ENCODE measurements at regions not wholly inside any gene's neighbourhood (a gene's known extent, or its start where the extent isn't known, plus 50 kb on each side); places are given as distances from the start of the nearest gene placed in this dataset.

DNA sequence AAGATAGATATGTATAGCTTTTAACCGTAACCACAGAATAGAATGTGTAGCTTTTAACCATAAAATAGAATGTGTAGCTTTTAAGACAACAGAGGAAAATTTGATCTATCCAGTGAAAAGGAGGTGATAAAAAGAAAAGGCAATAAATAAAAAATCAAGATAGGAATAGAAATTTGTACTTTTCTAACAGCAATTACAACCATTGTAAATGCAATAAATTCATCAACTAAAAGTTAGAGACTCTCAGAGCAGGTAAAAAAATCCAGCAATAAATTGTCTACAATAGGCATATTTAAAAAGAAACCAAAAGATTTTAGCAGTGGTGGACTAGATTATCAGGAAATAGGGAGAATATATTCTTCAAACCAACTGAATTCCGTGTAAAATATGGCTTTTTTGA is 63.8 kb upstream of the ABHD2 start:
- Histone ChIP-seq H3K4me3 (no peak overlapping the region), H3K36me3 (ENCODE audit: control insufficient read depth, insufficient read depth, low read length) (no peaks in the 10 kb centered on the region), H3K27ac (ENCODE audit: extremely low read depth, low read depth, low read length) (no peak overlapping the region), H4K20me1 (replicated peaks; ENCODE audit: control insufficient read depth, insufficient read depth, low read length) (no peaks in the 10 kb centered on the region), H3K4me1 (replicated peaks in 1 of 2; ENCODE audit: control insufficient read depth in 2 of 2, insufficient read depth in 2 of 2, low read length in 2 of 2) (peaks cover 2 to 6% of the 10 kb centered on the region in 2 experiments; a peak in 1 of 5 replicates), H3K4me2 (ENCODE audit: insufficient read depth, low read length) (no peak overlapping the region), H3K27me3 (ENCODE audit: control insufficient read depth in 2 of 2, insufficient read depth in 2 of 2, low read length in 2 of 2) (no peaks in the 10 kb centered on the region), H3K9ac (ENCODE audit: insufficient read depth in 1 of 2, low read depth in 2 of 2, low read length in 2 of 2) (no peak overlapping the region), H2AFZ (ENCODE audit: low read depth, low read length) (no peak overlapping the region), H3K9me1 (ENCODE audit: control insufficient read depth, insufficient read depth, low read length) (no peaks in the 10 kb centered on the region), H3K9me3 (replicated peaks; ENCODE audit: control insufficient read depth, insufficient read depth, low read depth, low read length) (no peaks in the 10 kb centered on the region), H3K79me2 (ENCODE audit: control insufficient read depth, insufficient read depth, low read length) (no peaks in the 10 kb centered on the region)
- DNase-seq (ENCODE audit: extremely low read depth in 1 of 4, low spot score in 3 of 4) (no peak), FAIRE-seq (no peak), ATAC-seq (no peak)
- intact Hi-C loops (cut with micrococcal nuclease) (no loop called here), in situ Hi-C loops (cut with MboI) (no loop called here)
- BruUV-seq (replicated peaks), result no TSS peak
- WGBS (ENCODE audit: insufficient coverage, low coverage, missing lambda C conversion rate), result 42% methylated on average over 2 of the region's 2 CpGs
- POLR2A ChIA-PET, result no interaction called here
- TF ChIP-seq ZNF354B (CRISPR knock-in tag; IDR thresholded peaks at IDR 0.05) (peak; percentile 76), ZNF507 (tag; conservative IDR thresholded peaks at IDR 0.05) (peak; percentile 97)
- TF ChIP-seq, protein P1, sequence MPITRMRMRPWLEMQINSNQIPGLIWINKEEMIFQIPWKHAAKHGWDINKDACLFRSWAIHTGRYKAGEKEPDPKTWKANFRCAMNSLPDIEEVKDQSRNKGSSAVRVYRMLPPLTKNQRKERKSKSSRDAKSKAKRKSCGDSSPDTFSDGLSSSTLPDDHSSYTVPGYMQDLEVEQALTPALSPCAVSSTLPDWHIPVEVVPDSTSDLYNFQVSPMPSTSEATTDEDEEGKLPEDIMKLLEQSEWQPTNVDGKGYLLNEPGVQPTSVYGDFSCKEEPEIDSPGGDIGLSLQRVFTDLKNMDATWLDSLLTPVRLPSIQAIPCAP (CRISPR knock-in tag; IDR thresholded peaks at IDR 0.05; ENCODE audit: borderline replicate concordance), result no peak
- CTCF ChIA-PET (ENCODE audit: low intra/inter-chr PET ratio), result no interaction called here

DNA sequence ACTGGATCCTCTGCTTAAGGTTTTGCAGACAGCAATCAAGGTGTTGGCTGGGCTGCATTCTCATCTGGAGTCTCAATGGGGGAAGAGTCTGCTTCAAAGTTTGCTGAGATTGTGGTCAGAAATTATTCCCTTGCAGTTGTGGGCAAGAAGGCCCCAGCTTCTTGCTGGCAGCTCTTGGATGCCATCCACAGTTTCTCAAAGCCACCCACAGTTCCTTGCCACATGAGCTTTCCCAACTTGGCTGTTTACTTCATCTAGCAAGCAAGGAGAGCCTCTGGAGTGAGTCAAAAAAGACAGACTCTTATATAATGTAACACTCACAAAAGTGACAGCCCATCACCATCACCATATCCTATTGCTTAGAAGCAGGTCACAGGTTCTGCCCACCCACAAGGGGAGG is 62.1 kb upstream of the ABHD2 start:
- Histone ChIP-seq H3K9me1 (ENCODE audit: control insufficient read depth, insufficient read depth, low read length) (no peaks in the 10 kb centered on the region), H3K79me2 (ENCODE audit: control insufficient read depth, insufficient read depth, low read length) (no peaks in the 10 kb centered on the region), H3K27ac (ENCODE audit: extremely low read depth, low read depth, low read length) (no peak overlapping the region), H3K27me3 (ENCODE audit: control insufficient read depth in 2 of 2, insufficient read depth in 2 of 2, low read length in 2 of 2) (no peaks in the 10 kb centered on the region), H3K4me1 (replicated peaks in 1 of 2; ENCODE audit: control insufficient read depth in 2 of 2, insufficient read depth in 2 of 2, low read length in 2 of 2) (peaks cover 0 to 4% of the 10 kb centered on the region in 2 experiments; a peak in 1 of 5 replicates), H3K9ac (ENCODE audit: insufficient read depth in 1 of 2, low read depth in 2 of 2, low read length in 2 of 2) (no peak overlapping the region), H3K36me3 (ENCODE audit: control insufficient read depth, insufficient read depth, low read length) (no peaks in the 10 kb centered on the region), H2AFZ (ENCODE audit: low read depth, low read length) (peak overlapping the region; percentile 32; the same call in 1 of the 2 replicates), H3K4me2 (ENCODE audit: insufficient read depth, low read length) (no peak overlapping the region), H3K4me3 (no peak overlapping the region), H4K20me1 (replicated peaks; ENCODE audit: control insufficient read depth, insufficient read depth, low read length) (no peaks in the 10 kb centered on the region), H3K9me3 (replicated peaks; ENCODE audit: control insufficient read depth, insufficient read depth, low read depth, low read length) (no peaks in the 10 kb centered on the region)
- no TSS peak for BruUV-seq (replicated peaks)
- ATAC-seq (no peak), DNase-seq (ENCODE audit: extremely low read depth in 1 of 4, low spot score in 3 of 4) (no peak), FAIRE-seq (no peak)
- TF ChIP-seq, protein P2, sequence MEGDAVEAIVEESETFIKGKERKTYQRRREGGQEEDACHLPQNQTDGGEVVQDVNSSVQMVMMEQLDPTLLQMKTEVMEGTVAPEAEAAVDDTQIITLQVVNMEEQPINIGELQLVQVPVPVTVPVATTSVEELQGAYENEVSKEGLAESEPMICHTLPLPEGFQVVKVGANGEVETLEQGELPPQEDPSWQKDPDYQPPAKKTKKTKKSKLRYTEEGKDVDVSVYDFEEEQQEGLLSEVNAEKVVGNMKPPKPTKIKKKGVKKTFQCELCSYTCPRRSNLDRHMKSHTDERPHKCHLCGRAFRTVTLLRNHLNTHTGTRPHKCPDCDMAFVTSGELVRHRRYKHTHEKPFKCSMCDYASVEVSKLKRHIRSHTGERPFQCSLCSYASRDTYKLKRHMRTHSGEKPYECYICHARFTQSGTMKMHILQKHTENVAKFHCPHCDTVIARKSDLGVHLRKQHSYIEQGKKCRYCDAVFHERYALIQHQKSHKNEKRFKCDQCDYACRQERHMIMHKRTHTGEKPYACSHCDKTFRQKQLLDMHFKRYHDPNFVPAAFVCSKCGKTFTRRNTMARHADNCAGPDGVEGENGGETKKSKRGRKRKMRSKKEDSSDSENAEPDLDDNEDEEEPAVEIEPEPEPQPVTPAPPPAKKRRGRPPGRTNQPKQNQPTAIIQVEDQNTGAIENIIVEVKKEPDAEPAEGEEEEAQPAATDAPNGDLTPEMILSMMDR (IDR thresholded peaks at IDR 0.05 in 2 of 3, conservative IDR thresholded peaks at IDR 0.05 in 1 of 3; ENCODE audit: insufficient read depth in 2 of 3, low read depth in 1 of 3, low read length in 3 of 3), result no peak
- no peak for TF ChIP-seq RUNX1 (IDR thresholded peaks at IDR 0.05; ENCODE audit: low read depth)
- TF ChIP-seq, protein P3, sequence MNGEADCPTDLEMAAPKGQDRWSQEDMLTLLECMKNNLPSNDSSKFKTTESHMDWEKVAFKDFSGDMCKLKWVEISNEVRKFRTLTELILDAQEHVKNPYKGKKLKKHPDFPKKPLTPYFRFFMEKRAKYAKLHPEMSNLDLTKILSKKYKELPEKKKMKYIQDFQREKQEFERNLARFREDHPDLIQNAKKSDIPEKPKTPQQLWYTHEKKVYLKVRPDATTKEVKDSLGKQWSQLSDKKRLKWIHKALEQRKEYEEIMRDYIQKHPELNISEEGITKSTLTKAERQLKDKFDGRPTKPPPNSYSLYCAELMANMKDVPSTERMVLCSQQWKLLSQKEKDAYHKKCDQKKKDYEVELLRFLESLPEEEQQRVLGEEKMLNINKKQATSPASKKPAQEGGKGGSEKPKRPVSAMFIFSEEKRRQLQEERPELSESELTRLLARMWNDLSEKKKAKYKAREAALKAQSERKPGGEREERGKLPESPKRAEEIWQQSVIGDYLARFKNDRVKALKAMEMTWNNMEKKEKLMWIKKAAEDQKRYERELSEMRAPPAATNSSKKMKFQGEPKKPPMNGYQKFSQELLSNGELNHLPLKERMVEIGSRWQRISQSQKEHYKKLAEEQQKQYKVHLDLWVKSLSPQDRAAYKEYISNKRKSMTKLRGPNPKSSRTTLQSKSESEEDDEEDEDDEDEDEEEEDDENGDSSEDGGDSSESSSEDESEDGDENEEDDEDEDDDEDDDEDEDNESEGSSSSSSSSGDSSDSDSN (IDR thresholded peaks at IDR 0.05; ENCODE audit: borderline replicate concordance in 1 of 2, low read depth in 2 of 2, low read length in 2 of 2), result no peak
- no peak for TF ChIP-seq ZNF408 (CRISPR knock-in tag; IDR thresholded peaks at IDR 0.05; ENCODE audit: low read depth)
- TF ChIP-seq, protein P4, sequence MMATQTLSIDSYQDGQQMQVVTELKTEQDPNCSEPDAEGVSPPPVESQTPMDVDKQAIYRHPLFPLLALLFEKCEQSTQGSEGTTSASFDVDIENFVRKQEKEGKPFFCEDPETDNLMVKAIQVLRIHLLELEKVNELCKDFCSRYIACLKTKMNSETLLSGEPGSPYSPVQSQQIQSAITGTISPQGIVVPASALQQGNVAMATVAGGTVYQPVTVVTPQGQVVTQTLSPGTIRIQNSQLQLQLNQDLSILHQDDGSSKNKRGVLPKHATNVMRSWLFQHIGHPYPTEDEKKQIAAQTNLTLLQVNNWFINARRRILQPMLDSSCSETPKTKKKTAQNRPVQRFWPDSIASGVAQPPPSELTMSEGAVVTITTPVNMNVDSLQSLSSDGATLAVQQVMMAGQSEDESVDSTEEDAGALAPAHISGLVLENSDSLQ (IDR thresholded peaks at IDR 0.05), result peak; percentile 36; the same call in 1 of the 2 replicates
- TF ChIP-seq, protein P5, sequence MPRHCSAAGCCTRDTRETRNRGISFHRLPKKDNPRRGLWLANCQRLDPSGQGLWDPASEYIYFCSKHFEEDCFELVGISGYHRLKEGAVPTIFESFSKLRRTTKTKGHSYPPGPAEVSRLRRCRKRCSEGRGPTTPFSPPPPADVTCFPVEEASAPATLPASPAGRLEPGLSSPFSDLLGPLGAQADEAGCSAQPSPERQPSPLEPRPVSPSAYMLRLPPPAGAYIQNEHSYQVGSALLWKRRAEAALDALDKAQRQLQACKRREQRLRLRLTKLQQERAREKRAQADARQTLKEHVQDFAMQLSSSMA (CRISPR knock-in tag; IDR thresholded peaks at IDR 0.05), result no peak
- TF ChIP-seq ZNF785 (CRISPR knock-in tag; IDR thresholded peaks at IDR 0.05), result no peak
- intact Hi-C loops (cut with micrococcal nuclease), result no loop called here
- in situ Hi-C loops (cut with MboI), result no loop called here
- ChIA-PET CTCF (ENCODE audit: low intra/inter-chr PET ratio) (no interaction called here), POLR2A (no interaction called here)

Data from K562 (cell line).